ENCODE measurements at regions not wholly inside any gene's neighbourhood (a gene's known extent, or its start where the extent isn't known, plus 50 kb on each side); places are given as distances from the start of the nearest gene placed in this dataset.

DNA sequence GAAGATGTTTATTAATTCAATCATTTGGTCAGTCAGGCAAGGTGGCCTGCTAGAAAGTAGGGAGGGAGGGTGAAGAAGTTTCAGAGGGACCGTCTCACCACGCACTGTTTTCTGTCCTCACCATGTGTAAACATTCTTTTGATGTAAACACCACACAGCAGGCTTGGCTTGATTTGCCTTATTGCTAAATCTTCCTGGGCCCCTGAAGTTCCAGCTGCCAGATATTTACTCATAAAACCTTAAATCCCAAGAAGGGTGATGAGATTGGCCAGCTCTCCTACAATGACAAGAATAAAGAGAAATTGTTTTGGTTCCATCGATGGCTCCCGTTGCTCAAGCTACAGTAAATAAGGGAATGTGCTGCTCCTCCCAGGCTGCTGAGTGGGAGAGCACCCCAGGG lies 198.2 kb upstream of the TMTC4 start:
- ChIA-PET POLR2A (ENCODE audit: partially characterized antibody) (no interaction called here), CTCF (ENCODE audit: partially characterized antibody) (no interaction called here)
- no peak overlapping the region for H3K4me2 ChIP-seq (ENCODE audit: insufficient read depth in 1 of 2, low read depth in 2 of 2, low read length in 2 of 2)
- no peaks in the 10 kb centered on the region for H3K27me3 ChIP-seq (replicated peaks in 1 of 4; ENCODE audit: control insufficient read depth in 3 of 4, extremely low read depth in 1 of 4, insufficient read depth in 3 of 4, low read length in 3 of 4)
- no peak overlapping the region for H3K23ac ChIP-seq (ENCODE audit: insufficient read length)
- no peak overlapping the region for H3K14ac ChIP-seq (ENCODE audit: insufficient read length)
- no peak overlapping the region for H3K56ac ChIP-seq (replicated peaks; ENCODE audit: insufficient read length, low read depth, low read length)
- 100% methylated on average over 4 of the region's 4 CpGs; no CpG with 5 or more reads in 1 of the 2 experiments for WGBS, 2 experiments (ENCODE audit: extremely low coverage in 1 of 2, insufficient coverage in 1 of 2, insufficient read length in 1 of 2, insufficient replicate concordance in 2 of 2, low coverage in 1 of 2, low lambda C conversion rate in 2 of 2, missing lambda C conversion rate in 1 of 2)
- no peak overlapping the region for H3K4me3 ChIP-seq (ENCODE audit: extremely low read depth in 1 of 4, insufficient read depth in 2 of 4, low read depth in 3 of 4, low read length in 4 of 4)
- no peak overlapping the region for H4K8ac ChIP-seq (ENCODE audit: extremely low read depth, insufficient read depth, low read length)
- H2BK20ac ChIP-seq (ENCODE audit: low read length): no peak overlapping the region
- no peak overlapping the region for H2BK15ac ChIP-seq (ENCODE audit: low read length)
- H3K9me3 ChIP-seq (ENCODE audit: insufficient read depth in 2 of 2, low read depth in 1 of 2, low read length in 1 of 2): peaks cover 6 to 9% of the 10 kb centered on the region in 2 experiments; a peak in 2 of 4 replicates
- no peak overlapping the region for H2AK5ac ChIP-seq (ENCODE audit: low read depth, low read length)
- no peak overlapping the region for H2BK5ac ChIP-seq (ENCODE audit: low read depth, low read length)
- H3K4ac ChIP-seq (replicated peaks; ENCODE audit: insufficient read length, low read depth, low read length): no peak overlapping the region
- H4K5ac ChIP-seq (ENCODE audit: insufficient read length, low read depth, low read length): no peak overlapping the region
- FAIRE-seq: no peak
- no peak for DNase-seq (ENCODE audit: low read depth in 1 of 2, low spot score in 2 of 2)
- H3K79me2 ChIP-seq (ENCODE audit: control insufficient read depth in 1 of 2, insufficient read depth in 2 of 2, low read length in 2 of 2): no peaks in the 10 kb centered on the region
- no peak overlapping the region for H3K9ac ChIP-seq (replicated peaks in 1 of 4; ENCODE audit: extremely low read depth in 1 of 4, low read depth in 3 of 4, low read length in 3 of 4)
- H4K91ac ChIP-seq (replicated peaks; ENCODE audit: insufficient read length, low read length): no peak overlapping the region
- no peak overlapping the region for H2BK12ac ChIP-seq (ENCODE audit: low read depth, low read length)
- H2BK120ac ChIP-seq (replicated peaks; ENCODE audit: low read depth, low read length): no peak overlapping the region
- H2AFZ ChIP-seq (ENCODE audit: low read length): no peak overlapping the region
- H3K36me3 ChIP-seq (ENCODE audit: control insufficient read depth in 2 of 4, insufficient read depth in 4 of 4, low read length in 3 of 4): no peaks in the 10 kb centered on the region
- no peaks in the 10 kb centered on the region for H3K79me1 ChIP-seq (ENCODE audit: low read depth, low read length)
- TF ChIP-seq FOSL1 (IDR thresholded peaks at IDR 0.05; ENCODE audit: insufficient read depth, low read depth, low read length) (no peak), KDM4A (IDR thresholded peaks at IDR 0.05; ENCODE audit: low read depth, low read length, severe bottlenecking) (no peak), SP2 (IDR thresholded peaks at IDR 0.05; ENCODE audit: low read length) (no peak), ZNF274 (IDR thresholded peaks at IDR 0.05; ENCODE audit: borderline replicate concordance, extremely low read depth, low read length) (no peak), HDAC6 (IDR thresholded peaks at IDR 0.05; ENCODE audit: low read depth, low read length) (no peak), SIN3A (conservative IDR thresholded peaks at IDR 0.05 in 1 of 2, IDR thresholded peaks at IDR 0.05 in 1 of 2; ENCODE audit: low read depth in 1 of 2, low read length in 2 of 2) (no peak), CEBPB (IDR thresholded peaks at IDR 0.05; ENCODE audit: low read depth, low read length) (no peak), MAX (IDR thresholded peaks at IDR 0.05) (no peak)
- TF ChIP-seq, protein P1, sequence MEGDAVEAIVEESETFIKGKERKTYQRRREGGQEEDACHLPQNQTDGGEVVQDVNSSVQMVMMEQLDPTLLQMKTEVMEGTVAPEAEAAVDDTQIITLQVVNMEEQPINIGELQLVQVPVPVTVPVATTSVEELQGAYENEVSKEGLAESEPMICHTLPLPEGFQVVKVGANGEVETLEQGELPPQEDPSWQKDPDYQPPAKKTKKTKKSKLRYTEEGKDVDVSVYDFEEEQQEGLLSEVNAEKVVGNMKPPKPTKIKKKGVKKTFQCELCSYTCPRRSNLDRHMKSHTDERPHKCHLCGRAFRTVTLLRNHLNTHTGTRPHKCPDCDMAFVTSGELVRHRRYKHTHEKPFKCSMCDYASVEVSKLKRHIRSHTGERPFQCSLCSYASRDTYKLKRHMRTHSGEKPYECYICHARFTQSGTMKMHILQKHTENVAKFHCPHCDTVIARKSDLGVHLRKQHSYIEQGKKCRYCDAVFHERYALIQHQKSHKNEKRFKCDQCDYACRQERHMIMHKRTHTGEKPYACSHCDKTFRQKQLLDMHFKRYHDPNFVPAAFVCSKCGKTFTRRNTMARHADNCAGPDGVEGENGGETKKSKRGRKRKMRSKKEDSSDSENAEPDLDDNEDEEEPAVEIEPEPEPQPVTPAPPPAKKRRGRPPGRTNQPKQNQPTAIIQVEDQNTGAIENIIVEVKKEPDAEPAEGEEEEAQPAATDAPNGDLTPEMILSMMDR (IDR thresholded peaks at IDR 0.05; ENCODE audit: control extremely low read depth in 1 of 3, insufficient read depth in 1 of 3, low read depth in 1 of 3, low read length in 3 of 3): no peak
- H3K27ac ChIP-seq (ENCODE audit: low read depth, low read length): no peak overlapping the region
- no peak overlapping the region for H3K18ac ChIP-seq (ENCODE audit: extremely low read depth, low read length)
- no peaks in the 10 kb centered on the region for H3K4me1 ChIP-seq (replicated peaks in 1 of 4; ENCODE audit: control insufficient read depth in 3 of 4, insufficient read depth in 4 of 4, low read length in 3 of 4)
- H4K20me1 ChIP-seq (replicated peaks in 1 of 2; ENCODE audit: control insufficient read depth in 1 of 2, insufficient read depth in 2 of 2, low read length in 2 of 2): no peaks in the 10 kb centered on the region
- H3K23me2 ChIP-seq (ENCODE audit: low read depth, low read length): no peaks in the 10 kb centered on the region
